H9 (cell line): ENCODE measurements at regions not wholly inside any gene's neighbourhood (a gene's known extent, or its start where the extent isn't known, plus 50 kb on each side); places are given as distances from the start of the nearest gene placed in this dataset.

Experiments used
- DNase-seq: peaks from one replicate; pipeline ENCODE4 v3.0.0-alpha.2; 2017
- H2AFZ ChIP-seq: one replicate; pipeline ENCODE4 v1.6.1; 2013; ENCODE audit warnings: mild to moderate bottlenecking, low read length, control low read depth, moderate library complexity
- H2AK5ac ChIP-seq: 2 replicates; pipeline ENCODE4 v1.6.1; 2013; ENCODE audit warnings: low read length, control low read depth, mixed read lengths; ENCODE audit not compliant: insufficient read length
- H2BK120ac ChIP-seq: one replicate; pipeline ENCODE4 v1.6.1; 2013; ENCODE audit warnings: low read depth, mild to moderate bottlenecking, low read length, control low read depth, inconsistent platforms; ENCODE audit not compliant: poor library complexity, severe bottlenecking
- H2BK12ac ChIP-seq: 2 replicates; pipeline ENCODE4 v1.6.1; 2013; ENCODE audit warnings: low read length, control low read depth, mixed read lengths, low read depth; ENCODE audit not compliant: insufficient read length
- H2BK15ac ChIP-seq: 2 replicates; pipeline ENCODE4 v1.6.1; 2013; ENCODE audit warnings: low read depth, low read length, control low read depth
- H2BK20ac ChIP-seq: one replicate; pipeline ENCODE4 v1.6.1; 2013; ENCODE audit warnings: low read depth, mild to moderate bottlenecking, low read length, control low read depth, inconsistent platforms; ENCODE audit not compliant: poor library complexity, severe bottlenecking
- H2BK5ac ChIP-seq: 2 replicates; pipeline ENCODE4 v1.6.1; 2013; ENCODE audit warnings: low read length, control low read depth, mixed read lengths; ENCODE audit not compliant: insufficient read length
- H3K14ac ChIP-seq: 2 replicates; pipeline ENCODE4 v1.6.1; 2013; ENCODE audit warnings: low read length, control low read depth; ENCODE audit not compliant: insufficient read depth
- H3K18ac ChIP-seq: 2 replicates; pipeline ENCODE4 v1.6.1; 2013; ENCODE audit warnings: low read depth, mild to moderate bottlenecking, mixed read lengths, low read length, control low read depth; ENCODE audit not compliant: insufficient read length
- H3K23ac ChIP-seq: 2 replicates; pipeline ENCODE4 v1.6.1; 2013; ENCODE audit warnings: low read length, control low read depth, mixed read lengths, low read depth; ENCODE audit not compliant: insufficient read length
- H3K23me2 ChIP-seq: 2 replicates; pipeline ENCODE4 v1.6.1; 2013; ENCODE audit warnings: low read depth, mild to moderate bottlenecking, mixed read lengths, low read length, control low read depth; ENCODE audit not compliant: insufficient read length, poor library complexity, severe bottlenecking
- H3K27ac ChIP-seq: 2 replicates; pipeline ENCODE4 v1.5.1; 2013; ENCODE audit warnings: low read length, control low read depth, mixed read lengths, low read depth; ENCODE audit not compliant: insufficient read length
- H3K27me3 ChIP-seq: 2 replicates; pipeline ENCODE4 v1.6.1; 2013; ENCODE audit warnings: low read length, control low read depth, inconsistent platforms; ENCODE audit not compliant: insufficient read depth
- H3K4ac ChIP-seq: 2 replicates; pipeline ENCODE4 v1.6.1; 2013; ENCODE audit warnings: low read depth, mild to moderate bottlenecking, control low read depth, inconsistent platforms, low read length, moderate library complexity
- H3K4me1 ChIP-seq: 2 replicates; pipeline ENCODE4 v1.6.1; 2013; ENCODE audit warnings: low read length, control low read depth, inconsistent platforms; ENCODE audit not compliant: insufficient read depth
- H3K4me2 ChIP-seq: 2 replicates; pipeline ENCODE4 v1.6.1; 2013; ENCODE audit warnings: low read length, control low read depth, mixed read lengths; ENCODE audit not compliant: insufficient read length, insufficient read depth
- H3K56ac ChIP-seq: 2 replicates; pipeline ENCODE4 v1.6.1; 2013; ENCODE audit warnings: low read depth, mild to moderate bottlenecking, mixed read lengths, low read length, control low read depth; ENCODE audit not compliant: insufficient read length
- H3K79me1 ChIP-seq: 2 replicates; pipeline ENCODE4 v1.6.1; 2013; ENCODE audit warnings: low read depth, mild to moderate bottlenecking, moderate library complexity, low read length, control low read depth, inconsistent platforms; ENCODE audit not compliant: insufficient read depth, poor library complexity, severe bottlenecking
- H3K79me2 ChIP-seq: 2 replicates; pipeline ENCODE4 v1.6.1; 2013; ENCODE audit warnings: low read length, control low read depth, inconsistent platforms; ENCODE audit not compliant: insufficient read depth
- H3K9ac ChIP-seq: 2 replicates; pipeline ENCODE4 v1.6.1; 2013; ENCODE audit warnings: low read length, control low read depth, mixed read lengths; ENCODE audit not compliant: insufficient read length; ENCODE audit errors: extremely low read depth
- H3K9me3 ChIP-seq: one replicate; pipeline ENCODE4 v1.6.1; 2013; ENCODE audit warnings: low read depth, low read length, inconsistent platforms; ENCODE audit not compliant: control insufficient read depth
- H3T11ph ChIP-seq: one replicate; pipeline ENCODE4 v1.6.1; 2013; ENCODE audit warnings: mild to moderate bottlenecking, low read length, control low read depth, inconsistent platforms
- H4K20me1 ChIP-seq: one replicate; pipeline ENCODE4 v1.6.1; 2013; ENCODE audit not compliant: control insufficient read depth, insufficient read length, insufficient read depth
- H4K5ac ChIP-seq: 2 replicates; pipeline ENCODE4 v1.6.1; 2013; ENCODE audit warnings: low read depth, mild to moderate bottlenecking, mixed read lengths, low read length, control low read depth; ENCODE audit not compliant: insufficient read length
- H4K8ac ChIP-seq: replicated peaks from 2 replicates; pipeline ENCODE4 v1.6.1; 2013; ENCODE audit warnings: low read length, control low read depth, mixed read lengths, low read depth; ENCODE audit not compliant: insufficient read length
- H4K91ac ChIP-seq: 2 replicates; pipeline ENCODE4 v1.6.1; 2013; ENCODE audit warnings: low read depth, mild to moderate bottlenecking, moderate library complexity, mixed read lengths, low read length, control low read depth; ENCODE audit not compliant: insufficient read length
- H3K27ac Mint-ChIP-seq, 3 experiments: 2 replicates in 2 of 3; 3 replicates in 1 of 3; pipeline ENCODE4 v1.8.0; 2020 to 2021; ENCODE audit warnings: mixed read lengths in 3 of 3, mild to moderate bottlenecking in 1 of 3, moderate library complexity in 1 of 3
- H3K27me3 Mint-ChIP-seq: 2 replicates; pipeline ENCODE4 v1.8.0; 2021; ENCODE audit warnings: low read depth, mild to moderate bottlenecking, moderate library complexity, mixed read lengths
- H3K36me3 Mint-ChIP-seq, 3 experiments: 2 replicates in 2 of 3; 3 replicates in 1 of 3; pipeline ENCODE4 v1.8.0; 2020 to 2021; ENCODE audit warnings: low read depth in 3 of 3, mixed read lengths in 3 of 3; ENCODE audit not compliant: insufficient read depth in 1 of 3
- H3K4me1 Mint-ChIP-seq, 2 experiments: 2 replicates each; pipeline ENCODE4 v1.8.0; 2020; ENCODE audit warnings: mixed read lengths in 2 of 2
- H3K4me3 Mint-ChIP-seq, 2 experiments: 2 replicates in 1 of 2; 3 replicates in 1 of 2; pipeline ENCODE4 v1.8.0; 2020 to 2021; ENCODE audit warnings: mild to moderate bottlenecking in 2 of 2, mixed read lengths in 2 of 2, moderate library complexity in 1 of 2
- H3K9me3 Mint-ChIP-seq, 2 experiments: 2 replicates in 1 of 2; 3 replicates in 1 of 2; pipeline ENCODE4 v1.8.0; 2020; ENCODE audit warnings: mild to moderate bottlenecking in 2 of 2, mixed read lengths in 2 of 2, moderate library complexity in 1 of 2
- WGBS: extraction: QIAGEN DNeasy Blood & Tissue Kit; methylation state at CpG from one replicate; pipeline ENCODE4 v1.1.7; 2013; ENCODE audit warnings: missing lambda C conversion rate, low lambda C conversion rate, mixed read lengths; ENCODE audit not compliant: insufficient read length; ENCODE audit errors: extremely low coverage; 5-methylcytosine and 5-hydroxymethylcytosine counted together
- TF ChIP-seq, protein P1 (sequence below): fragments of 200-600 bp; sonication (generic); conservative IDR thresholded peaks from 3 replicates; pipeline ENCODE4 v1.8.0; 2021; ENCODE audit warnings: antibody characterized with exemption, mild to moderate bottlenecking

DNA sequence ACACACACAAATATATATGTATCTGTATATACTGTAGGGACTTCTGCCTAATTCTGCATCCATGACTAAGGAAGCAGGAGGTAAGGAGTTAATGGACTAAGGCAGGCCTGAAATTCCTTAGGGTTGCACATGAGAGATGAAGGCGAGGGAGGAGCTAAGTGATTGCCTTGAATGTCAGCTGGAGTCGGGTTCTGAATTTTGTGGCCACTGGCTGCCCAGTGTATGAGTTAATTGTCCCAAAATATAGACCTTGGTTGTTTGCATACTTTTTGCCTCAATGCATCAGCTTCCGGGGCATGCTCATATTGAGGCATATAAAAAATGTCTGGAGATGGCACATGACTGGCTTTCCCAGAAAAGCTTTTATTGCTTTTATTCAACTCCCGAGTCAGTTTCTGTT, 245.5 kb downstream of the TDRD3 start:
- H3K9me3 Mint-ChIP-seq, result peaks cover 4 to 9% of the 10 kb centered on the region in 2 experiments; a peak in 4 of 5 replicates
- Histone ChIP-seq H2AFZ (no peak overlapping the region), H3K56ac (no peak overlapping the region), H3K14ac (no peak overlapping the region), H4K20me1 (no peaks in the 10 kb centered on the region), H2BK12ac (no peak overlapping the region), H3K4me1 (peaks cover 7% of the 10 kb centered on the region; the same call in 1 of the 2 replicates), H3K79me2 (no peaks in the 10 kb centered on the region), H3K27ac (no peak overlapping the region), H3K9me3 (no peaks in the 10 kb centered on the region), H4K91ac (no peak overlapping the region), H2BK5ac (no peak overlapping the region), H3K4ac (no peak overlapping the region), H2BK15ac (no peak overlapping the region), H3K9ac (no peak overlapping the region), H2AK5ac (no peak overlapping the region), H3K23ac (no peak overlapping the region), H3K79me1 (no peaks in the 10 kb centered on the region), H3K4me2 (no peak overlapping the region), H3T11ph (no peak overlapping the region), H3K23me2 (no peaks in the 10 kb centered on the region), H4K5ac (no peak overlapping the region), H2BK120ac (no peak overlapping the region), H2BK20ac (no peak overlapping the region), H3K18ac (no peak overlapping the region), H4K8ac (no peak overlapping the region), H3K27me3 (no peaks in the 10 kb centered on the region)
- TF ChIP-seq, protein P1, sequence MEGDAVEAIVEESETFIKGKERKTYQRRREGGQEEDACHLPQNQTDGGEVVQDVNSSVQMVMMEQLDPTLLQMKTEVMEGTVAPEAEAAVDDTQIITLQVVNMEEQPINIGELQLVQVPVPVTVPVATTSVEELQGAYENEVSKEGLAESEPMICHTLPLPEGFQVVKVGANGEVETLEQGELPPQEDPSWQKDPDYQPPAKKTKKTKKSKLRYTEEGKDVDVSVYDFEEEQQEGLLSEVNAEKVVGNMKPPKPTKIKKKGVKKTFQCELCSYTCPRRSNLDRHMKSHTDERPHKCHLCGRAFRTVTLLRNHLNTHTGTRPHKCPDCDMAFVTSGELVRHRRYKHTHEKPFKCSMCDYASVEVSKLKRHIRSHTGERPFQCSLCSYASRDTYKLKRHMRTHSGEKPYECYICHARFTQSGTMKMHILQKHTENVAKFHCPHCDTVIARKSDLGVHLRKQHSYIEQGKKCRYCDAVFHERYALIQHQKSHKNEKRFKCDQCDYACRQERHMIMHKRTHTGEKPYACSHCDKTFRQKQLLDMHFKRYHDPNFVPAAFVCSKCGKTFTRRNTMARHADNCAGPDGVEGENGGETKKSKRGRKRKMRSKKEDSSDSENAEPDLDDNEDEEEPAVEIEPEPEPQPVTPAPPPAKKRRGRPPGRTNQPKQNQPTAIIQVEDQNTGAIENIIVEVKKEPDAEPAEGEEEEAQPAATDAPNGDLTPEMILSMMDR, result no peak
- H3K27me3 Mint-ChIP-seq, result no peaks in the 10 kb centered on the region; the same call in 1 of the 2 replicates
- no peak for DNase-seq
- H3K36me3 Mint-ChIP-seq, result peaks cover 0 to 4% (median 0%) of the 10 kb centered on the region in 3 experiments; a peak in 3 of 7 replicates
- H3K4me3 Mint-ChIP-seq, result no peak overlapping the region
- WGBS, result no CpG with 5 or more reads among the region's 4 CpGs
- peaks cover 15 to 23% of the 10 kb centered on the region in 2 experiments for H3K4me1 Mint-ChIP-seq
- H3K27ac Mint-ChIP-seq, result no peak overlapping the region
